Thoracic aorta (tissue), 2 donors: ENCODE measurements at regions not wholly inside any gene's neighbourhood (a gene's known extent, or its start where the extent isn't known, plus 50 kb on each side); places are given as distances from the start of the nearest gene placed in this dataset.

ENCODE experiments used
- ATAC-seq: fragments of 150-250 bp; one replicate; pipeline ENCODE4 v1.8.0; 2017; ENCODE audit warnings: low read depth; ENCODE audit not compliant: insufficient number of reproducible peaks, low FRiP score
- DNase-seq: peaks from one replicate; pipeline ENCODE4 v3.0.0-alpha.2; 2020; ENCODE audit warnings: low spot score
- H3K27ac ChIP-seq, 2 donors: fragments of 200-600 bp; sonication (generic); 1 replicate in 1 of 2; 2 replicates in 1 of 2; pipeline ENCODE4 v1.5.1; 2016; ENCODE audit warnings: mild to moderate bottlenecking in 2 of 2, moderate library complexity in 2 of 2
- H3K27me3 ChIP-seq: fragments of 200-600 bp; sonication (generic); replicated peaks from 2 replicates; pipeline ENCODE4 v1.6.0; 2016; ENCODE audit warnings: mild to moderate bottlenecking; ENCODE audit not compliant: insufficient read depth
- H3K36me3 ChIP-seq: fragments of 200-600 bp; sonication (generic); one replicate; pipeline ENCODE4 v1.5.1; 2016
- H3K4me1 ChIP-seq, 2 donors: fragments of 200-600 bp; sonication (generic); 1 replicate in 1 of 2; 2 replicates in 1 of 2; pipeline versions ENCODE4 v1.5.1 to v1.6.0; 2016; ENCODE audit warnings: low read depth in 2 of 2, mild to moderate bottlenecking in 1 of 2; ENCODE audit not compliant: control insufficient read depth in 1 of 2
- H3K4me3 ChIP-seq: fragments of 200-600 bp; sonication (generic); 2 replicates; pipeline ENCODE4 v1.5.1; 2016; ENCODE audit warnings: mild to moderate bottlenecking
- H3K9me3 ChIP-seq: fragments of 200-600 bp; sonication (generic); 2 replicates; pipeline ENCODE4 v1.5.1; 2016
- TF ChIP-seq, protein P1 (sequence below): fragments of 200-600 bp; sonication (generic); IDR thresholded peaks from one replicate; pipeline ENCODE4 v1.5.1; 2019; ENCODE audit warnings: antibody characterized with exemption

GRCh38 chr6:118735320-118735719 lies 83.9 kb upstream of the CEP85L start:
- Histone ChIP-seq H3K36me3 (no peaks in the 10 kb centered on the region), H3K27ac (no peak overlapping the region), H3K4me3 (no peak overlapping the region), H3K27me3 (no peaks in the 10 kb centered on the region), H3K9me3 (no peaks in the 10 kb centered on the region), H3K4me1 (no peaks in the 10 kb centered on the region)
- TF ChIP-seq, protein P1, sequence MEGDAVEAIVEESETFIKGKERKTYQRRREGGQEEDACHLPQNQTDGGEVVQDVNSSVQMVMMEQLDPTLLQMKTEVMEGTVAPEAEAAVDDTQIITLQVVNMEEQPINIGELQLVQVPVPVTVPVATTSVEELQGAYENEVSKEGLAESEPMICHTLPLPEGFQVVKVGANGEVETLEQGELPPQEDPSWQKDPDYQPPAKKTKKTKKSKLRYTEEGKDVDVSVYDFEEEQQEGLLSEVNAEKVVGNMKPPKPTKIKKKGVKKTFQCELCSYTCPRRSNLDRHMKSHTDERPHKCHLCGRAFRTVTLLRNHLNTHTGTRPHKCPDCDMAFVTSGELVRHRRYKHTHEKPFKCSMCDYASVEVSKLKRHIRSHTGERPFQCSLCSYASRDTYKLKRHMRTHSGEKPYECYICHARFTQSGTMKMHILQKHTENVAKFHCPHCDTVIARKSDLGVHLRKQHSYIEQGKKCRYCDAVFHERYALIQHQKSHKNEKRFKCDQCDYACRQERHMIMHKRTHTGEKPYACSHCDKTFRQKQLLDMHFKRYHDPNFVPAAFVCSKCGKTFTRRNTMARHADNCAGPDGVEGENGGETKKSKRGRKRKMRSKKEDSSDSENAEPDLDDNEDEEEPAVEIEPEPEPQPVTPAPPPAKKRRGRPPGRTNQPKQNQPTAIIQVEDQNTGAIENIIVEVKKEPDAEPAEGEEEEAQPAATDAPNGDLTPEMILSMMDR = no peak
- DNase-seq = no peak
- no peak for ATAC-seq

- H3K4me3 ChIP-seq = no peak overlapping the region
- no peaks in the 10 kb centered on the region for H3K9me3 ChIP-seq
- no peaks in the 10 kb centered on the region for H3K4me1 ChIP-seq
- no peaks in the 10 kb centered on the region for H3K36me3 ChIP-seq
- ATAC-seq = no peak
- no peak overlapping the region for H3K27ac ChIP-seq
- no peak for DNase-seq
- H3K27me3 ChIP-seq = no peaks in the 10 kb centered on the region
- TF ChIP-seq, protein P1 = no peak
These were observed 74.6 kb upstream of the CEP85L start for GRCh38 chr6:118725944-118726343.

GRCh38 chr6:118724211-118724610 lies 72.8 kb upstream of the CEP85L start:
- Histone ChIP-seq H3K4me1 (no peaks in the 10 kb centered on the region), H3K36me3 (no peaks in the 10 kb centered on the region), H3K27ac (no peak overlapping the region), H3K27me3 (no peaks in the 10 kb centered on the region), H3K4me3 (no peak overlapping the region), H3K9me3 (no peaks in the 10 kb centered on the region)
- ATAC-seq (no peak), DNase-seq (no peak)
- TF ChIP-seq, protein P1 = no peak

DNA sequence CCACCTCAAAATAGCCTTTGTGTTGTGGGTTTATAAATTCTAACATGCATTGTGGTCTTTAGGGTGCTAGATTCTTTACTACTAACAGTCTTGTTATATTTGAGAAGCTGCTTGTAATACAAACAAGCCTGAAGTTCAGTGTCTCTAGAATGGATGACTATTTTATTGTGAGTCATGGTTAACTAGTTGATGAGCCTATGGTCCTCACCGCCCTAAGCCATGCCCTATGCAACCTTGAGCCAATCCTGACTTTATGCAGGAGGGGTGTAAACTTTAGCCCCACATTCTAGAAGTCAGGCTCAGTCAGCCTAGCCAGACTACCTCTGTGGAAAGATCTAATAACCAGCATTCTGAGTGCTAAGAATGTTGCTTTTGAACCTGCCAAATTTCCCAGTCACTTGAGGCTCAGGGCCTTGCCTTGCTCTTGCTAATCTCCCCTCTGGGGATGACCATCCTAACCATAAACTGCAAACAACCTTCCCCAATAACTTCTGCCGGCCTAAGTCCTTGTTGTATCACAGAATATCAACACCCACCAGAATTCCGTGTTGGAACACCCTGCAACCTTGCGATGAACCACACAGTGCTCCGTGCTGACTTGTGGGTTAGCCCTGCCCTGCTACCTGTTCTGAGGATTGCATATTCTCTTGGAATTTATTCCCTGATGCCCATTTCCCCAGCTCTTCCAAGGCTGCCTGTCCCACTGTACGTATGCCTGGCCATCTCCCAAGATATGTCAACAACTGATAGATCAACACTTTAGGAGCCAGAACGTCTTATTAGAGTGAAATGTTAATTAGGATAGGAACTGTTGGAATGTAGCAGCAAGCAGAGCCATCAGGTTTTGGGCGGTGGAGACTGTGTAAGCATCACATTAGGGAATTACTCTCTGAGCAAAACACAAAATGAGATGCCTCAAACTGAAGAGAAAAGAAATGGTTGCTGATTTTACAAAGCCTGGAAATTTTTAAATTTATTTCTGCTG lies 71.7 kb upstream of the CEP85L start:
- ATAC-seq = no peak
- Histone ChIP-seq H3K4me3 (no peak overlapping the region), H3K36me3 (no peaks in the 10 kb centered on the region), H3K9me3 (no peaks in the 10 kb centered on the region), H3K4me1 (no peaks in the 10 kb centered on the region), H3K27ac (no peak overlapping the region), H3K27me3 (no peaks in the 10 kb centered on the region)
- TF ChIP-seq, protein P1 = no peak
- DNase-seq = no peak

DNA sequence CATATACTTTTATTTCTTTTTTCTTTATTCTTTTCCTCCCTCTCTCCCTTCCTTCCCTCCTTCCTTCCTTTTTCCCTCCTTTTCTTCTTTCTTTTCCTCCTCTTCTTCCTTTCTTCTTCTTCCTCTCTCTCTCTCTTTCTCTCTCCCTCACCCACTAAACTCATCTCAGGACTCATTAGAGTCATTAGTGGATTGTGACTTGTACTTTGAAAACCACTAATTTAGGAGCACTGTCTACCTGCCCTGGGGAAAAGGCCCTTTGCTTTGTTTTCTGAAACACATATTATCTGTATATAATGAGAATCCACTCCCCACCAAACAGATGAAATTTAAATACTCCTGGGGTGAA lies 68.7 kb upstream of the CEP85L start:
- ATAC-seq = no peak
- Histone ChIP-seq H3K36me3 (no peaks in the 10 kb centered on the region), H3K4me1 (no peaks in the 10 kb centered on the region), H3K27ac (no peak overlapping the region), H3K4me3 (no peak overlapping the region), H3K9me3 (no peaks in the 10 kb centered on the region), H3K27me3 (no peaks in the 10 kb centered on the region)
- DNase-seq = no peak
- TF ChIP-seq, protein P1 = no peak
